NCI-H2029 treated with DMSO at 0.1 percent for 48 hours (cell line): ENCODE measurements at regions not wholly inside any gene's neighbourhood (a gene's known extent, or its start where the extent isn't known, plus 50 kb on each side); places are given as distances from the start of the nearest gene placed in this dataset.

ENCODE experiments used
- DNase-seq: peaks from one replicate; lab custom pipeline; 2025; lab: John Stamatoyannopoulos, UW

DNA sequence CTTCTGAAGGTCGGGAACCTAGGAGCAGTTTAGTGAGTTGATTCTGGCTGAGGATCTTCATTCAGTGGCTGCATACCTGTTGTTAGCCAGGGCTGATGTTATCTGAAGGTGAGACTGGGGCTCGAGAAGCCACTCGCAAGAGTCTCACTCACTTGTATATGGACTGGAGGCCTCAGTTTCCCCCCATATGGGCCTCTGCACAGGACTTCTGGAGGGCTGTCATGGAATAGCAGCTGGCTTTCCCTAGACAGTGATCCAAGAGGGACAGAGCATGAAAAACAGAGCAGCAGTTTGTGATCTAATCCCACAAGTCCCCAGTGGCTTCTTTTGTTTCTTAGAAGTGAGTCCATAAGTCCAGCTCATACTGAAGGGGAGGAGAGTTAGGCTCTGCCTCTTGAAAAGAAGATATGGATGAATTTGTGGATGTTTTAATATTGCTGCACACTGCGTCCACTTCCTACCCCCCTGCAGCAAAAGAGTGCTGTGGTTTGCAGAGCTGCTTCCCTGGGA is 623.4 kb downstream of the CDH26 start:
- DNase-seq, result no peak

GRCh38 chr20:60583741-60584140 is 625.5 kb downstream of the CDH26 start:
- no peak for DNase-seq

- DNase-seq, result no peak
Observed at GRCh38 chr20:60584221-60584620, 626.0 kb downstream of the CDH26 start.

DNA sequence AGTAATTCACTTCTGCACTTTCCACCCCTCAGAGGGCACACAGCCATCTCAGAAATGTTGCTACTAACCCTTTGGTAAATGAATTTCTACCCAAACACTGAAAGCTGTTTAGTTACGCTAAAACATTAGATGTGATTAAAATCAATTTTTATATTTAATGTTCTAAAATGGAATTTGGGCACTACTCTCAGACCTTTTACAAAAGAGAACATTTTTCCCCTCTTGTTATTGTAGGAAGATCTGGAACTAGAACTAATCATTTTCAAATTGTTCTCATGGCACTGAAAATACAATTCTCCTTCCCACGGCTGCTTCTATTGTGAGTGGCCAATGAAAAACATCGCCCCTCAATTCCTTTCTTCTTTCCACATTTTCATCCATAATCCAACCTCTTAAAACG is 627.4 kb downstream of the CDH26 start:
- DNase-seq, result no peak

- DNase-seq, result no peak
Observed at GRCh38 chr20:60586269-60587050, 628.2 kb downstream of the CDH26 start.

- no peak for DNase-seq
Observed at GRCh38 chr20:60587986-60588385, 629.8 kb downstream of the CDH26 start.

DNA sequence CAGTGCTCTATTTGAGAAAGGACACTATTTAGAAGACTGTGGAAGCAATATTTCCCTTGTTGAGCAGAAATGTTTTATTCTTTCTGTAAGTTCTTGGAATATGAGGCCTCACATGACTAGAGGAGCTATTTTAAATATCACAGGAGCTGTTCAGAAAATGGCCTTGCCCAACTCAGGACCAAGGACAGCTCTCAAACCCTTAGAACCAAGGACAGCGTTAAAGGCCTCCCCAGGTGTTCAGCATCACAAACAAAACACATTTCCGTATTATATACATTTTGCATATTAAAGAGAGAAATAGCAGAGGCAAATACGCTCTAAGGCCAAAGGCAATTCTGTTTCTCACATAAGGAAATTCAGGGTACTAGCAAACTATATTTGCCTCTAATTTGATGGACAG is 631.4 kb downstream of the CDH26 start:
- no peak for DNase-seq

- DNase-seq, result no peak
Observed at GRCh38 chr20:60591172-60591799, 633.1 kb downstream of the CDH26 start.

DNA sequence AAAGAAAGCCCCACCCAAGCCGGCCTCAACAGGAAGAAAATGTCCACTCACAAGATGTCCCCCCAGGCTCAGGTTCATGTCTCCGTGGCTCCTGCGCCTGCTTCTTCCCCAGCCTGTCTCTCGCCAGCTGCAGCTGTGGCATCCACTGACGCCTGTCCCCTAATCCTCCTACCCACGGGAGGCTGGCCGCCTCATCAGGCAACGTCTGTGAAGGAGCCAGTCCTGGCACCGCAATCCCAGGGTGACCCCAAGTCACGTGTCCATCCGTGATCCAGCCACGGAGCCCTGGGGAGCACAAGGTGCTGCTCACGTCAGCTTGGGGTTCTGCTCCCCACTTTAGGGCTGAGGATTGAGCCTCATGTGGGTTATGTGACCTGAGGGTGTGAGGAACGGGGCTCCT is 640.3 kb downstream of the CDH26 start:
- no peak for DNase-seq

DNA sequence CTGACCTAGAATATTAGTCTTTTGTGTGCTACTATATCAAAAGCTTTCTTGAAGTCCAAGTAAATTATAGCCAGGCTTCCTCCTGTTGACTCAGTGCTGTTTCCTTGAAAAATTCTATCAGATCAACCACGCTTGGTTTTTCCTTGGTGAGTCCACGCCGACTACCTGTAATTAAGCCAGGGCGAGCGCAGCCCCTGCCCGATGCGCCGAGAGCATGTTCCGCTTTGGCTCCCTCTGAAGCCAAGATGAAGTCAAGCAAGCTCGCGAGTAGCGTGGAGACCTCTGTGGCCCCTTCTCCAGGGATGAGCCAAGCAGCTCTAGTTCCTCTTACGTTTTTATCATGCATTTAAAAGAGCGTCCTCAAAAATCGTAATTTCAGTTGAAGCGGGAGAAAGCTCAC is 641.2 kb downstream of the CDH26 start:
- no peak for DNase-seq

DNA sequence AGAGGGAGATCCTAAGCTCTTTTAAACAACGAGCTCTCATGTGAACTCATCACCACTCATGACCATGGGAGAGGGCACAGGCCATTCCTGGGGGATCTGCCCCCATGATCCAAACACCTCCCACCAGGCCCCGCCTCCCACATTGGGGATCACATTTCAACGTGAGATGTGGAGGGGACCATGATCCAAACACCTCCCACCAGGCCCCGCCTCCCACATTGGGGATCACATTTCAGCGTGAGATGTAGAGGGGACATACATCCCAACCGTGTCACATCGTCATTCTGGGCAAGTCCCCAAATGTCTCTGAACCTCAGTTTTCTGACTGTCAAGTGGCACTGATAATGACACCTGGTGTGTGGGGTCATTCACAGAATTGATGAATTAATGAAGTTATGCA is 641.8 kb downstream of the CDH26 start:
- no peak for DNase-seq

DNA sequence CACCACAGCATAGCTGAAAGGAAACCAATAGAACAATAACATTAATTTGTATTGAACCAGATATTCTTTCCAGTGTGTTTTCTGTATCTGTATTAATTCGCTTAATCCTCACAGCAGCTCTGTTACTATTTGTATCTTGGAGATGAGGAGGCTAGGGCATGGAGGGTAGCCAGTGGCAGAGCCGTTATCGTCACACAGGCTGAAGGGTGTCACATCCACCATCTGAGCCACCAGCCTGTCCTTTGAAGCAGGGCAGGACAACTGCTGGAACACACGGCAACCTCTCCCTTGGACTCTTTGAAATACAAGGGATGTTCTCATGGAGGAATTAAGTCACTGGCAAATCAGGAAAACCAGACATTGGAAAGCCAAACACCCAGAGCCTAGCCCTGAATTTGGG is 628.0 kb upstream of the CDH4 start:
- no peak for DNase-seq

DNA sequence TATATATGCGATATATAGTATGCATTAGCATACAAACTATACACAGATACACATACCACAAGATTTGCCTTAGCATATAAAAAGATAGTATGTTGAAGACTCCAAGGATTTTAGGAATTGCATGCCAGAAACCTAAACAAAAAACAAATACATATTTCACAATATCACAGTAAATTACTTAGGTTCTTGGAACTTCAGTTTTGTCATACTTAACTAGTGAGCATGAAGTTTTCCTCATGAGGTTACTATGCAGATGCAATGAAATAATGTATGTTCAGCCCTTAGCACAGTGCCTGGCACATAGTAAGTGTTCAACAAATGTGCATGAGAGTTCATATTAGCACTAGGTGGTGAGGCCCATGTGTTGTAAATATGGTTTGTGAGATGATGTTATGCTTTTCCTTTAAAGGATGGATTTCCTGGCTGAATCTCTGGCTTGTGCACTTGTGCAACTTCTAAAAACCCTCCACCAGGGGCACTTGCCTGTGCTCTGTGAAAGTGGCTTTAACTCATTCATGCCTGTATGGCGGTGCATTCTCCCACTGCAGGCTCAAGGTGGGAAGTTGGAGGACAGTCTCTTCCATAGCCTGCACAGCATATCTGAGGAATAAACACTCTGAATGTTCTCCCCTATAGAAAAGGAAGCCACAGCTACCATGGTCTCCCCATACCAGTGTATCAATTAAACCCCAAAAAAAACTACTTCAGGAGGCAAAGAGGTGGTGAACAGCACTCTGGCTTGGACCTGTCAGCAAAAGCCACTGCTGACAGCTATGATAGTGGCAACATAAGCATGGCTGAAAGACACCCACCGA is 624.1 kb upstream of the CDH4 start:
- DNase-seq, result no peak

DNA sequence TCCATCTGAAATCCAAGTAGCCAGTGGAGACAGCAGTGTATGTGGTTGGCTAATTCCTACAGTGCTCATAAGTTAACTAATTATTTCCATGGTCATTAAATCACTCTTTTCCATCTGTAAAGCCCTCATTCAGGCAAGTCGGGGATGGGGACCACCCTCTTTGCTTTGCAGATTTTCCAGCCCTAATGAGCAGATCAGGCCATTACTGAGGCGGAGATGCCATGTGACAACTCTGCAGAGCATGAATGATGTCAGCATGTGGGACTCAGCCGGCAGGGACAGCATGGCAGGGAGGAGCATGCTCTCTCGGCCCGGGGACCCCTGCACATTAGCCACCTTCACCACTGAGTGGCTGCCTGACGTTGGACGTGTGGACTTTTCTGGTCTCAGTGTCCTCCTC is 623.3 kb upstream of the CDH4 start:
- DNase-seq, result no peak

- DNase-seq, result no peak
Observed at GRCh38 chr20:60629206-60629605, 622.9 kb upstream of the CDH4 start.

- DNase-seq, result peak; percentile 78
Observed at GRCh38 chr20:60630609-60631008, 621.5 kb upstream of the CDH4 start.

GRCh38 chr20:60631585-60632287 is 620.3 kb upstream of the CDH4 start:
- DNase-seq, result no peak

DNA sequence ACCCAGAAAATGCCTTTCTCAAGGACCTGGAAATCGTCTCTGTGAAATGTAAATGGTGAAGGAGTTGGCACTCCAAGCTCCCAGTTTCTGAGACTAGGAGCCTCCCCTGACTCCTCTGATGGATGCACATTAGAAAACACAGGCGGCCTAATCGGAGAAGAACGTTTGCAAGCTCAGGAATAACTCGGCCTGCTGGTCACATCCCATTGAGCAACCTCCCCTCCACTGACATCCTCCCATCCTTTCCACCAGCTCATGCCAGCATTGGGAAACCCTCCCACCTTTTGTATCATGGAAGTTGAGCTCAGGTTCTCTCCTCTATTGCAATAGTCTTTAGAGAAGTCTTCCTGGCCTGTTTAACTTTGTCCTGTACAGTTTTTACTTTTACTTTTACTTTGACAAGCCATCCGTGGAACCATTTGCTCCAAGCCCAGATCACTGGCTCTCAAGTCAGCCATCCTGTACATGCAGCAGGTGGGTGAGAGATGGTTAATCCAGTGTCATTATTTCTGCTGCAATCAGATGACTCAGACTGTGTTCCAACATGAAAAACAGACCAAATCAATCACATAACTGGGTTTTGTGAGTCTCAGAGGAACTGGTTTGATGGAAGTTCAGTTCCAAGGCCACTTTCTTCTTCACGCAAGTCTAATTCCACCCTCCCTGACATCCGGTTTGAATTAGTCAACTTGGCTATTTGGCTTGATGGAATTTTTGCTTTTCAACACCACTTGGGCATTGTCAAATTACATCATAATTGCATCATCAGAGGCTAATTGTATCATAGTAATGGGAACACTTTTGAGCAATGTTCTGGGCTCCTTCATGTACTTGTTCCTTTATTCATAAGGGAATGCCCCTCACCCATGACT is 619.4 kb upstream of the CDH4 start:
- DNase-seq, result no peak

DNA sequence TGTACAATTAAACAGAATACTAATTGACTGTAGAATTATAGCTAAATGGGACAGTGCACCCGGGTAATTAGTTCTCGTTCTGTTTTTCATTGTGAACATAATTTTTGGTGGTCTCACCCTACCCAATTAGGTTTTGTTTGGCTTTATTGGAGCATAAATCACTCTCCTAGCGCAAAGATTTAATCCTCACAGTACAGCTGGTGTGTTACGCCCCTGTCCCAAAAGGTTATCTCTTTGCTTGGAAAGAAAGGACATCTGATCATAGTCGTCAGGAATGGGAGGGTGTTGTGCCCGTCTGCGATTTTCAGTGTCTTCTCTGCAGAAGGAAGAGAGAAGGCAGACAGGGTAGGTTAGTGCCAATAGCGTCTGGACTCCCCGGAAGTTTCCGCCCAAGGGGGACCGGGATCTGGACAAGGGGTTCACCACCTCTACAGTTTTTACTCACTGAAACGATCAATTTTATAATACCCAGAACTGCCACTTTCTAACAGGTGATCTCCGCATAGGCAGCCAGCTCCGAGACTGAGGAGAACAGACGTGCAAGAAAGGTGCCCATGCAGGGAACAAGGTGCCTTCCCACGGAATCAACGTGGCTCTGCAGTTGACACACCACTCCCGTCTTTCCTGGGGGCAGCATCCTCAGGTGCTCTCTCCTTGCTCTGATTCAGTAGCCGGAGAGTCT is 617.4 kb upstream of the CDH4 start:
- no peak for DNase-seq

DNA sequence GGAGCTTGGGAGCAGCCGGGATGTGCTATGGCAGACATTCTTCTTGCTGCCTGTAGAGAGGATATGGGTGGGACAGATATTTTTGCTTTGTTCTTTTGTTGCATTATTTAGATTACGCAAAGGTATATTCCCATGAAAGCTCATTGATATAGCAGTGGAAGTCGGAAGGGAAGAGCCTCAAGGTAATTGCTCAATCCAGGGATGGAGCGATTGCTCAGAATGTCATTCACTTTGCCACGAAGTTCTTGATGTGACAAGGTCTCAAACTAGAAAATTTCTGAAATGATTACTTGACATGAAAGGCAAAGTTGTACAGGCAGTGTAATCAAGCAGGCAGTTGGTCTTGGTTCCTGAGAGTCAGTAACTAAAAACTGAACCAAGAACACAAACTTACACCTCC is 615.6 kb upstream of the CDH4 start:
- no peak for DNase-seq

- no peak for DNase-seq
Observed at GRCh38 chr20:60637801-60638200, 614.3 kb upstream of the CDH4 start.
